Activated gamma-delta T cell (primary cell): ENCODE measurements at regions not wholly inside any gene's neighbourhood (a gene's known extent, or its start where the extent isn't known, plus 50 kb on each side); places are given as distances from the start of the nearest gene placed in this dataset.
"Not testable (repeated sequence)": the region's sequence is repeated elsewhere in the genome, so short reads cannot be mapped to it uniquely, and the experiment has no call there.

ENCODE experiments used
- DNase-seq: peaks from one replicate; lab custom pipeline; 2025; lab: John Stamatoyannopoulos, UW

- DNase-seq: no peak
Observed at GRCh38 chr5:167096816-167097215, 1194.6 kb upstream of the WWC1 start.

- no peak for DNase-seq
Observed at GRCh38 chr5:167104351-167104750, 1187.1 kb upstream of the WWC1 start.

DNA sequence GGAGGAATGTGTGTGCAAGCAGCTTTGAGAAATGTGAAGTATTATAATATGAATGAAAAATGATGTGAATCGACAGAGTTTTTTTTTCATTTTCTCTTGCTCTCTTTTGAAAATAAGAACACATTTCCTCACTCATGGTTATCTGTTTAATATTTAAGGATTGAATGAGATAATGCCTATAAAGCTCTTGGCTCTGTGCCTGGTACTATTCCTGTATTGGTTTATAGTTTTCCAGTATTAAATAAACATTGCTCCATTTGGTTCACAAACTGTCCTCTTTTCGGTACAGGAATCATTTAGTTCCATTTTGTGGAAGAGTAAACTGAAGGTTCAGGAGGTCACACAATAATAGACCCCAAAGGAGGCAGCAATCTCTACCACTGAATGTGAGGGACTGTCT is 1185.5 kb upstream of the WWC1 start:
- no peak for DNase-seq

GRCh38 chr5:167107684-167108083 is 1183.8 kb upstream of the WWC1 start:
- no peak for DNase-seq

- not testable (repeated sequence) for DNase-seq
Observed at GRCh38 chr5:167108266-167108665, 1183.2 kb upstream of the WWC1 start.

DNA sequence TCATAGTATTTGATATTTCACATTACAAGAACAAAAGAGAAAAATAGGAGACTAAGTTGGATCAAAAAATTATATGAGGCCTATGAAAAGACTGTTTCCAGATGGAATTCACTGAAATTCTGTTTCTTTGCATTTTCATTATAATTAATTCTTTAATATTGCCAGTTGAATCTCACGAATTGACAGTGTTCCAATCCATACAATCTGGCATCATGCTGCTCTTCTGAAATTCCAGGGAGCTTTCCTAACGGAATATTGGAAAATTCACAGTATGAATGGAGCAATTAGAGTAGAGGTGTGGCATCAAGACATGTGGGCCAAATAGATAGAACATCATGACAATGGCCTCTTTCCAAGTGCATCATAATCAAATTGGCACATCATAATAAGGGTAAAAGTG is 1178.9 kb upstream of the WWC1 start:
- no peak for DNase-seq

- no peak for DNase-seq
Observed at GRCh38 chr5:167122267-167122666, 1169.2 kb upstream of the WWC1 start.

DNA sequence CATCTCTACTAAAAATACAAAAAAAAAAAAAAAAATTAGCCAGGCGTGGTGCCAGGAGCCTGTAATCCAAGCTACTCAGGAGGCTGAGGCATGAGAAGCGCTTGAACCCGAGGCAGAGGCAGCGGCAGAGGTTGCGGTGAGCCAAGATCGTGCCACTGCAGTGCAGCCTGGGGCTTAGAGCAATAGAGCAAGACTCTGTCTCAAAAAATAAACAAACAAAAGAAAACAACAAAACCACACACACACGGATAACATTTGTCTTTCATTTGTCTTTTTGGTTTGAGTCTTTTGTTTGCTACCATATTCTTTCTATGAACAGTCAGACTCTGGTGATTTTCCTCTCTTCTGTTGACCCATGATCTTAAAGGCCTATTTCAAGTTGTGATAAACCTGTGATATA is 1168.3 kb upstream of the WWC1 start:
- no peak for DNase-seq

DNA sequence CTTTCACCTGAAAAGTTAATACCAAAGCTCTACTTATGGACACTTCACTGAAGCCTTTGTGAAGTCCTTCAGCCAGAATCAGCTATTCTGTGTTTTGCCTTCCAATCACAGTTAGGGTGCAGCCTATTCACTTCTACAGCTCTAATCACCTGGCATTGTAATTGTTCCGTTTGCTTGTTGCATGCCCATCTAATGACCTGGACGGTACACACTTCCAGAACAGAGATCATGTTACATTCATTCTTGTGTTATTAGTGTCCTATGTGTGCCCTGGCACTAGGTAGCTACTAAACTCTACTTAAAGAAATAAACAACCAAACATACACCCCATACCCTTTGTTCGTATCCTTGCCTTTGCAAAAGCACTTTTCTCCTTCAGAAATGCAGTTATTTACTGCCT is 1162.9 kb upstream of the WWC1 start:
- no peak for DNase-seq

DNA sequence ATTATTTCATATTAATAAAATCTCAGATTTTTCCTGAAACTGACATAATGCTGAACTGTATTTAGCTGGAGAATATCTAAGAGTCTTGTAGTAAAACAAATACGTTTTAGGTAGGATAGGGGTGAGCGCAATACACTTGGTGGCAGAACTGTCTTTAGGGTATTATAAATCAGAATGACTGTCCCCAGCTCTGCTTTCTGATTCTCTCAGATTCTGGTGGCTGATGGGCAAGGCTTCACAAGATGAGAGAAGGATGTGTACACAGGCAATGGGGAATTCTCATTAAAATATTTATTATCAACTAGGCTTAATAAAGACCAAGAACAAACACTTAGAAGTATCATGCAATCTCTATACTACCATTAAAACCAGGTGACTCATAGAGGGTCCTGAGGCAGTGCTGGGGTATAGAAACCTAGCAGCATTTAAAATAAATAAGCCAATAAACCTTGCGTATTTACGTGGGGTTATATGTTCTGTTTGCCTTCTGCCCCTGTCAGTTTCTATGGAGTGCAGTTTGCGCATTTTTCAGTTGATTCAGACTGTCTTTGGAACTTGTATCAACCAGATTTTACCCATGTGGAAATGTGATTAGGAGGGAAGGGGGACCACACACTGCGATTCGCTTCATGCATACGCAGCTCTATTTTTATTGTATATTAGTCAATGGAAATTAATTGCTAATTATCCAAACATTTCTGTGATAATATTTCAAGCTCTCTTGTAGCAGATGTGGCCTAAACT is 1150.7 kb upstream of the WWC1 start:
- DNase-seq: no peak

DNA sequence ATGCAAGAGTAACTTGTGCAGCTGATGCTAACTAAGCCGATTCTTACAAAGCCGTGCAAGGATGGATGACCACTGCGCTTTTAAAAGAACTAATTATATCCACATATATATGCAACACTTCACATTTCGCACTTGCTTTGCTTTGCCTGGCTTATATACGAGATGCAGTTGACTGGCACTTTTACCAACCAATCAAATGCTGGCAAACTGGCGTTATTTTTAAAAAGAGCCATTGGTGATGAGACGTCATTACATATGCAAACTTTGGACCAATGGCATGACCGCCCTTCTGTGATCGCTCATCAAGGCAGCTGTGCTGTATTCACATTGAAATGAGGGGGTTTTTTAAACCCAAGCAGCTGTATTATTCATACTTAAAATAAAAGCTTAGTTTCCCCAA is 1147.7 kb upstream of the WWC1 start:
- no peak for DNase-seq

DNA sequence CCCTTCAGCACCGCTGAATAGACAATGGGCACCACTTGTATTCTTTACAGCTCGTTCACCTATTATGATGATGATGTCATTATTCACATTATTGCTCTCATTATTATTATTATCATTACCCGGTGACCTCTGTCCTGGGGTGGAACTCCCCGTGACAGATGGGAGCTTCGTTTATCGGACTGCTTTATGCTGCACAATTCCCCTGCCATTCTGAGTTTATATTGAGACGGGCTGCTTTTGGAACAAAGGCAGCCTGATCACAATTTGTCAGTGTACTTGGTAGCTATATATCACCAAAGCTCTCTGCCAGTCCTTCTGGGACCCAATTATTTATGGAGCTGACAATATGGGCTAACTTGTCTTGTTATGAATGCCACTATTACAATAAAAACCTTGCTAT is 1145.6 kb upstream of the WWC1 start:
- no peak for DNase-seq

GRCh38 chr5:167147879-167148278 is 1143.6 kb upstream of the WWC1 start:
- no peak for DNase-seq

GRCh38 chr5:167150661-167151060 is 1140.8 kb upstream of the WWC1 start:
- no peak for DNase-seq

GRCh38 chr5:167152561-167152960 is 1138.9 kb upstream of the WWC1 start:
- no peak for DNase-seq

DNA sequence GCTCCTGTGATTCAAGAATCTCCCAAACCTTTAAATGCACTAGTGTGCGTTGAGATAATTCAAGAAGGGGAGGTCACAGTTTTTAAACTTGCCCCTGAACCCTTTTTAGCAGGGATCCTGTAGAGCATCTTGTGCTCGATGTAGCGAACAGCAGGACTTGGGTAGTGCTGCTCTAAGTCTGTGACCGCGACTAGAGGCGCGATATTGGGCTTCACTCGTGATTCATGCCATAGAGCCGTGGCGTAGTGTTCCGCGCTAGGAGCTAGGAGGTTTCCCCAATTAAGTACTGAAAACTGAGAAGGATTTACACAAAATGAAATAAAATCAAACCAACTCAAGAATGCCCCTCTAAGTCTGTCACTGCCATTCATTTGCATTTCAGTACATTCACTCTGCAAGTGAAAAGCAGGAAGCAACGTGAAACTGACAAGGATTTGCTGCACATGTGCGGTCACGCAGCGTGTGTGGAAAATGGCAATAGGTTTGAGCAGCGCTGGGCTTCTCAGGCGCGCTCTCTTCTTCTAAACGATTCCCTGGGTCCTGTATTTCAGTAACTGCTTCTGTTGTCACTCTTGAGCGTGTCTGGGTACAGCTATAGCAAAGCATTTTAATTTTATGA is 1135.9 kb upstream of the WWC1 start:
- no peak for DNase-seq

GRCh38 chr5:167156446-167156845 is 1135.0 kb upstream of the WWC1 start:
- no peak for DNase-seq

- DNase-seq: no peak
Observed at GRCh38 chr5:167158588-167158987, 1132.9 kb upstream of the WWC1 start.

GRCh38 chr5:167160388-167160787 is 1131.1 kb upstream of the WWC1 start:
- no peak for DNase-seq

DNA sequence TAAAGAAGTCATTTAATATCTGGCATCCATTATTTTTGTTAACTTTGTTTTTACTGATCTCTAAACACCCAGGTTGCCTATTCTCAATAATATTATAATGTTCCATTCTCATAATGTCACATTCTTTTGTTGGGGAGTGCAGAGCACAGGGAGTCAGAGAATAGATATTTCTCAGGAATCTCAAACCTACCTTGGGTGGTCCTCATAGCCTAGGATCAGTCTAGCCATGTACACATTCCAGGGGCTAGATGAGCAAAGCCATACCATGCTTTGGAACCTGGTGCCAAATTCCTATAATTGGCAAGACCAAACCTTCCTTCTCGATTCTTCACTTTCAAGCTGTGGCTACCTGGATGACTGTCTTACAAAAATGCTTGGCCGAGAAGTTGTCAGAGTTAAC is 1124.7 kb upstream of the WWC1 start:
- no peak for DNase-seq

DNA sequence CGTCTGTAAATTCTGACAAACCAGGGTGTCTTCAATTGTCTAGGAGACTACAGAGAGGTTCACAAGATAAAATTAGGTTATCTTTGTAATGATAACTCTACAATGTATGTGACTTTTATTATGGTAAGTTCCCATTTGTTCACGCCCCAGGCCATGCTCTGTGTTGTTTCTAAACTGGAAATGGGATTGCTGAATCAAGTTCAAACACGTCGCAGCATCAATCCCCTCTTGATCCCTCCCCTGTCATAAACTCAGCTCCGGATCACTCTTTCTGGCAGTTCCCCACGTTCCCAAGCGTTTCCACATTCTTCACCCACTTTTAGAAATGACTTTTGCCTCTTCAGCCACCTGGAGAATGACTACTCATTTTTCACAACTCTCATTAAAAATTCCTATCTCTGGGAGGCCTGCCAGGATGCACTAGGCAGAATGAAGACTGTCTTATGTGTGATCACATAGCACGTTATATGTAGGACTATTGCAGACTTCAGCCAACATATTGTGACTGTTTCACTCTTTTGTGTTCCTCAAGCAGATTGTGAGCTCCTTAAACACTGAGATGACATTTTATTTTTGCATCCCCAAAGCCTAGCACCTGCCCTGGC is 1124.2 kb upstream of the WWC1 start:
- DNase-seq: no peak

DNA sequence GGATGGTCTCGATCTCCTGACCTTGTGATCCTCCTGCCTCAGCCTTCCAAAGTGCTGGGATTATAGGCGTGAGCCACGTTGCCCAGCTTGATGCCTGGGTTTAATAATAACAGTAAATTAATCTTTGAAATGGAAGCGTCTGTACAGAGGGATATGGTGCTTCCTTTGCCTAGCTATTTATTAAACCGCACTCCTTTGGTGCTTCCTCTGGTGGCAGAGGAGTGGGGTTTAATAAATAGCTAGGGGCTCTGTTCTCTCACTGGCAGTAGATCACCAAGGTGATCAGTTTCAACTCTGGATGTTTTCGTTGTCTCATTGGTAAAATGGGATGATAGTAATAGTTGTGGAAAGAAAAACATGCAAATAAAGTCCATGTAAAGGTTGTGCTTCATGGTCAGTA is 1122.5 kb upstream of the WWC1 start:
- no peak for DNase-seq

DNA sequence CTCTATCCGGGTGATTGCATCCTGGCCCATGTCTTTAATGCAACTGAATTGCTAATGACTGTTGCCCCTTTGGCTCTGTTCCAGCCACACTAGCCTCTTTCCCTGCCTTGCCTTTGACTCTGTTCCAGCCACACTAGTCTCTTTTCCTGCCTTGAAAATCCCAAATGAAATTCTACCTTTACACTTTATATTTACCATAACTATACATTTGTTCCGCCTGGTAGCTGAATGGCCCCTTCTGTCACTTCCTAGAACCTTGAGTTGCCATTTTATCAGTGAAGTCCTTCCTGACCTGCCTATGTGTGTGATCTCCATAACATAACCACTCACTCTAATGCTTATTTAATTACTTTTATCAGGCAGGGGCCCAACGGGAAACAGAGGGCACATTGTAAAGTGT is 1120.4 kb upstream of the WWC1 start:
- DNase-seq: no peak

DNA sequence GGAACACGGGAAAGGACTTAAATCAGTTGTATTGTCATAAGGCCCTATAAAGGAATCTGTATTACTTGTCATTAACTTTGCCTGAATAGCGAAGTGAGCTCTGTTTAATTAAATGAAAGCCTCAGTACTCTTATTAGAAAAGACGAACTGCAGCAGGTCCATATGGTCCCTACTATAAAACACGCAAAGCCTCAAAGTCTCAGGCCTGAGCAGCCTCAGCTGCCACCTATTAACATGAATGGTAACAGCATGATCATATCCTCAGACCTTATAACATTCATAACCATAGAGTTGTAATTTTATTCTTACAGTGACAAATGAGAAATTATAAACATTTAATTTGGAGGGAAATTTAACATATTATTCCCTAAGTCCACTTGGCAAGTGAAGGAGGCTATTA is 1113.7 kb upstream of the WWC1 start:
- no peak for DNase-seq
